ENCODE measurements at regions not wholly inside any gene's neighbourhood (a gene's known extent, or its start where the extent isn't known, plus 50 kb on each side); places are given as distances from the start of the nearest gene placed in this dataset.
A peak's percentile ranks its signal among the peaks of the same experiment; 100 is the strongest.

DNA sequence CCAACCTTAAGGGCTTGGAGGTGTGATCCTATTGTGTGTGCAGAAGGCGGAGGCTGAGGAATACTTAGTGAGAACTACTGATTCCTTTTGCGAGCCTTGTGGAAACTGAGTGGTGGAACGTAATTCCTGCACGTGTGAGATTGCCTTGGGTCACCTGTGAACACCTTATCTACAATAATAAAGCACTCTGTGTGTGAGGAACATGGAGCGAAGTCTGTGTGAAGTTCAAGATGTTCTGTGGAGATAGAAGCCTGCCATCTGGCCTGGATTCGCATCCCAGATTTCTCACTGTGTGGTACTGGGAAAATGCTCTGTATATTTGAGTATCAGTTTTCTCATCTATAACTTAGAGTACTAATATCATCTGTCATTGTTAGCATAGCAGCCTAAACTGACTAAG, 179.5 kb upstream of the PDZRN3 start:
- no peak for DNase-seq (ENCODE audit: low read depth in 2 of 2)

GRCh38 chr3:73801444-73801843, 176.7 kb upstream of the PDZRN3 start:
- no peak for DNase-seq (ENCODE audit: low read depth in 2 of 2)

DNA sequence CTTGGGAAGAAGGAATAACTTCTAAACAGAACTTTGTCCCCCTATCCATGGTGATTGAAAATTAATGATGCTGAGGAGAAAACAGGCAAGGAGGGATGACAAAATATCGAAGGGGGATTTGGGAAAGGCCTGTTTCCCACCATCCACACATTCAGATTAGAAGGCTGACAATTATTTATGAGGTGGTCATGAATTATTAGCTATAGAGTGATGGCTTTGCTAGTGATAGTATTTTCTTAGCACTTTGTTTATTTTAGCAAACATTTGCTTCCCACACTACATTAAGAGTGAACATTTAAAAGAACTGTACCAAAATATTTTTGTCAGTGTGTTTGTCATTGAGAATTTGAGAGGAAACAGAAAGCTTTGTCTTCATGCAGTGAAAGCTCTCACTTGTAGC, 172.6 kb upstream of the PDZRN3 start:
- no peak for DNase-seq (ENCODE audit: low read depth in 2 of 2)

DNA sequence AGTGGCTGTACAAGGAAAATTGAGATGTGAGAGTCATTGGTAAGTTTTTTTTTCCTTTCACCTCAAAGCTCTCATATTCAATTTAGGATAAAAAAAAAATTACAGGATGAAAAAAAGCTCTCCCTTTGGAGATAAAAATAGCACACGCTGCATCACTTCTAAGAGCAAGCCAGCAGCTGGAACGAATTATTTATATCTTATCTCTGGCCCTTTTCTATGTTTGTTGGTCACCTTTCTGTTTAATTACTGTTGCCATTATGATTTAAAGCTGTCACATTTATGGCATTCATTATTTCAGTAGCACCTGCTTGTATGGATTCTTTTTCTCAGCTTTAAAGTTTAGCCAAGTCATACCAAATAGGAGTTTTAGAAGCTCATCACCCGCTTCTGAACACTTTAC, 171.6 kb upstream of the PDZRN3 start:
- DNase-seq (ENCODE audit: low read depth in 2 of 2): no peak

- no peak for DNase-seq (ENCODE audit: low read depth in 2 of 2)
These were observed 166.6 kb upstream of the PDZRN3 start for GRCh38 chr3:73791356-73791755.

DNA sequence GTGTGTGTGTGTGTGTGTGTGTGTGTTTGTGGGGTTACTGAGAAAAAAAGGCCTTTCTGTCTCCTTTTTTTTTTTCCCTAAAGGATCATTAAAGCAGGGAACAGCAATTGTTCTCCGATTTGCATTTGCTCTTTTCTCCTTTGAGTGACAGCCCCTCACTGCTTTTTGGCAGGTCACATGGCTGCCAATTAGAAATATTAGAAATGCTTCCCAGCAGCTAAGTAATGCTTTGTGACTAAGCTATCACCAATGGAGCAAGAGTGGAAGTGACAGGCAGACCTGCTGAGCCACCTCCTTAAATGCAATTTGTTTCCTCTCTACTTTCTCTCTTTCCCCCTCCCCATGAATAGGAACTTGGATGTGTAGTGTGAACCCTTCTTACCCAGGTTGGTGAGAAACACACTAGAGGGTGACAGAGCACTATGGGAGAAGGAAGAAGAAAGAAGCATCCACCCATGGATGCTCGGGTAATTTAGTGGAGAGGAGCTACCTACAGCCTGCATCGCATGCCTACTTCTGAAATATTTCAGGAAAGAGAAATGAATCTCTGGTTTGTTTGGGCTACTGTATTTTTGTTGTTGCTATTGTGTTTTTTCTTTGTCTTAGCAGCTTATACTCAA, 165.2 kb upstream of the PDZRN3 start:
- no peak for DNase-seq (ENCODE audit: low read depth in 2 of 2)

DNA sequence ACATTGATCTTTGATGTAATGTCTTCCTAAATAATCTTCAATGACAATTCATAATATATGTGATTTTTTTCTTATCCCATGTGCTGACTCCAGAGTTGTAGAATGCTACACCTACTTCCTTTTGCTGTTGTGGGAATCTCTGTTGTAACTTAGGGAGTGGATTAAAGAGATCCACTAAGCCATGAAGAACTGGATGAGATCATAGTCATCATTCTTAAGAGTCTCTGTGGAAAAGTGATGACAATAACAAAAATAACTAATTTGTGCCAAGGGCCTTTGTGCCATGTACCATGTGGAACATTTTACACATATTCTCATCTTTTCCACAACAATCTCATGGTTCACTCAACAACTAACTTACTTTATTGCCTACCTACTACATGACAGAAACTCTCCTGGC, 162.9 kb upstream of the PDZRN3 start:
- no peak for DNase-seq (ENCODE audit: low read depth in 2 of 2)

DNA sequence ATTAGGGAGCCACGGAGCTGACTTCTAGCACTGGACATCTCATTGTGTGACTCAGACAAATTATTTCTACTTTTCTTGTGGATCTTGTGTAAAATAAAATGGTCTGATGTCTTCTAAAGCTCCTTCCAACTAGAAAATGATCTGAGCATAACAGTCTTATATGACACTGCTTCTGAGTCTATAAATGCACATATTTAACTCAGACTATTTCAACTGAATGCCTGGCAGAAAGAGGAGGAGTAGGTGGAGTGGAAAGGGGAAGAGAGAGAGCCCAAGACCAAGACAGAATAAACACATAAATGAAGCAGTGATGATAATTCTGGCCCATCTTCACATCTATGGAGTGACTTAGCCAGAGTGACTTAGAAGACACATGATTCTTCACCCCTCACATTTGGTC, 162.3 kb upstream of the PDZRN3 start:
- no peak for DNase-seq (ENCODE audit: low read depth in 2 of 2)

DNA sequence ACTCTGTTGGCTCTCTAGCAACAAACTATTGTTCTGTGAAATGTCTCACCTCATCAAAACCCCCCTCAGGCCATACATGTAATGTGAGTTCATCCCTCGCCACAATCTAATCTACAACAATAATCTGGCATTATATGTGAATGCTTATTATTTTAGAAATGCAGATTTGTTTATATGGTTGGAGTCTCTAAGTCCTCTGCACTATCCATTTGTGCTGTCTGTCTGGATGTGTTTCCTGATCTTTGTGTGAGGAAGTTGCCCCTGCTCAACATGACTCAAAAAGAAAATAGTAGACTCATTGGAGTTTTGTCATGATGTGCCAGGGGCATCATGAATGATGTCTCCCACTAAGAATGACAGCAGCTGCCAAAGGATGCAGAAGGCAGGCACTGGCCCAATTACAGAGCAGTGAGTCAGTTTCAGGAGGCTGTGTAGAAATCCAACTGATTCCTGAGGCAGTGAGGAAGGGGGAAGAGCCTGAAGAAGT, 161.6 kb upstream of the PDZRN3 start:
- DNase-seq (ENCODE audit: low read depth in 2 of 2): peak; percentile 83 to 87

GRCh38 chr3:73784686-73785392, 160.1 kb upstream of the PDZRN3 start:
- peak; percentile 56 to 63 for DNase-seq (ENCODE audit: low read depth in 2 of 2)

- DNase-seq (ENCODE audit: low read depth in 2 of 2): no peak
These were observed 159.1 kb upstream of the PDZRN3 start for GRCh38 chr3:73783811-73784210.

GRCh38 chr3:73781541-73781940, 156.8 kb upstream of the PDZRN3 start:
- DNase-seq (ENCODE audit: low read depth in 2 of 2): no peak

DNA sequence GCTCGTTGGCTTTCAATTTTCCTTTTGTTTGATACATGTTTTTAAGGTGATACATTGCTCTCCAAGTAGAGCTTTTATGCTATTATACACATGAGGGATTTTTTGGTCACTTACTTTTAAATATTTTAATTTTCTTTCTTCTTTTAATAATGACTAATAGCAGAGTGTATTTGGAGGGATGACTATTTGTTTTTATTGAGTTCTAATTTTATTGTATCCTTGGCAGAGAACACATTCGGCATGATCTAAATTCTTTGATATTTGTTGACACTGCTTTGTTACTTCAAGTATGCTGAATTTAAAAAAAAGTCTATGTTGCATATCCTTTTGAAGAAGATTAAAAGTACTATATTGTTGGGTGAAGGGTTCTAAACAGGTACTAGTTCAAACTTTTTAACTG, 149.9 kb upstream of the PDZRN3 start:
- no peak for DNase-seq (ENCODE audit: low read depth in 2 of 2)

DNA sequence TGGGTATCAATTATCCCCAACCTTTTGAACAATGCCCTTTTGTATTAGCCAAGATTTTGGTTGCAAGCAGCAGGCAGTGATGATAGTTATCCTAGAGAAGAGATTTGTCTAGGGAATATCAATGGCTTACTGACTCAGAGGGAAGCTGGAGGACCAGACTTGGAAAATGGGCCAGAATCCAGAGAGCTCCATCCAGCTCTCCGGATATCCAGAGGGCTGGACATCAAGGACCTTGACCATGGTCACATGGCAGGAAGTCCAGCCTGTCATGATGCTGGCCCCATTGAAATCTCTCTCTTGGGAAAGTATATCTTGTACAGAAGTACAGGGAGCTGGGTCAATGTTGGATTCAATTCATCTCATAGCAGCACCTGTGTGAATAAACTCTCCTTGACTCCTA, 148.5 kb upstream of the PDZRN3 start:
- no peak for DNase-seq (ENCODE audit: low read depth in 2 of 2)

- DNase-seq (ENCODE audit: low read depth in 2 of 2): no peak
These were observed 147.5 kb upstream of the PDZRN3 start for GRCh38 chr3:73772076-73772886.

GRCh38 chr3:73768524-73769308, 144.0 kb upstream of the PDZRN3 start:
- no peak for DNase-seq (ENCODE audit: low read depth in 2 of 2)

GRCh38 chr3:73766599-73767381, 142.0 kb upstream of the PDZRN3 start:
- DNase-seq (ENCODE audit: low read depth in 2 of 2): peak; percentile 93

GRCh38 chr3:73765878-73766545, 141.3 kb upstream of the PDZRN3 start:
- no peak for DNase-seq (ENCODE audit: low read depth in 2 of 2)

- DNase-seq (ENCODE audit: low read depth in 2 of 2): no peak
These were observed 138.1 kb upstream of the PDZRN3 start for GRCh38 chr3:73762855-73763254.

DNA sequence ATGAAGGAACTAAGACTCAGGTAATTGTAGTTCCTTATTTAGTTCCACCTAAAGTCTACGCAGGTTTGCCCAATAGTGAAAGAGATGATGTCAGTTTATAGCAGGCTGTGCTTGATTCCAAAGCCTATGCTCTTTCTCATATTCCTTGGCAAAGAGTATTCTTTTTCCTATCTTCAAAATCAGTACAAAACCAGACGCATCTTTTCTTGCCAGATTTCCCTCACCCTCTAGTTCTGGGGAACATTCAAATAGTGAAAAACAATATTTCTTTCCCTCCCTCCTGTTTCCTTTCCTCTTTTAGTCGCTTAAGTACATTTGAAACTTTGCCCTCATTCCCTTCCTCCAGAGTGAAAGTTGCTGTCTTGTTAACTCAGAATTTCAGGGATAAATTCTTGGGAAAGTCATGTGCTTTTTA, 134.6 kb upstream of the PDZRN3 start:
- no peak for DNase-seq (ENCODE audit: low read depth in 2 of 2)

GRCh38 chr3:73757536-73757935, 132.8 kb upstream of the PDZRN3 start:
- DNase-seq (ENCODE audit: low read depth in 2 of 2): no peak
